Activated T-cell treated with anti-CD3 and anti-CD28 coated beads, Interleukin-2, amount 50 U/mL, for 48 hours (primary cell): ENCODE measurements at regions not wholly inside any gene's neighbourhood (a gene's known extent, or its start where the extent isn't known, plus 50 kb on each side); places are given as distances from the start of the nearest gene placed in this dataset.

Experiments
- DNase-seq, 2 experiments: peaks; one replicate each; pipeline ENCODE4 v3.0.0-alpha.2; 2020

GRCh38 chr7:1360521-1360971 is 98.7 kb downstream of the MICALL2 start:
- no peak for DNase-seq

GRCh38 chr7:1361016-1361755 is 98.1 kb downstream of the MICALL2 start:
- no peak for DNase-seq

DNA sequence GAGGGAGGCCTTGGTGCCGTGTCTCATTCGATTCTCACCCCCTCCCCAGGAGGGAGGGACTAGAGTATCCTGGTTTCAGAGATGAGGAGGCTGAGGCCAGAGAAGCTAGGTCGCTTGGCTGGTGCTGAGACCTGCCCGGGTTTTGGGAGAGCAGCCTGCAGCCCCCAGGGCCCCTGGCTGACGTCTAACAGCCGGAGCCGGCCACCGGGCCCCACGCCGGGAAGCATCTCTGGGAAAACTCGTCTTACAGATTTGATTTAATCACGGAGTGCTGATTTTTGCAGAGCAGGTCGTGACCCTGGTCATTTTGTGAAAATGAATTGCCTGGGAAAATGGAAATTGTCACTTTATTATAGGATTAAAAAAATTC is 97.5 kb downstream of the MICALL2 start:
- no peak for DNase-seq

DNA sequence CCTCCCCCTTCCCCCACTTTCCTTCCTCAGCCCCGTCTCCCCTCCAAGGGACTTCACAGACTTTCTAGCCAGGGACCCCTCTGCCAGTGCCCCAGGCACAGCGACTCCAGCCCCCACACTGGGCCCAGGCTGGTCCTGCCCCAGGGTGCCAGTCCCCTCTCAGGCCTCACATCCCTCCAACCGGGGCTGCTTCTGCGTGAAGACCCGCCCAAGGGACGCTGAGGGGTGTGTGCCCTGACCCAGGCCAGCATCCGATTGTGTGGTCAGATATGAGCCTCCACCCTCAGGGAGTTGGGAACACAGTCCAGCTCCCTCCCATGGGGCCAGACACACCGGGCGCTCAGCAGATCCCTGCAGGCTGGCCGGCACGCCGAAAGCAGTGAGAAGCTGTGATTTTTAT is 97.0 kb downstream of the MICALL2 start:
- no peak for DNase-seq

DNA sequence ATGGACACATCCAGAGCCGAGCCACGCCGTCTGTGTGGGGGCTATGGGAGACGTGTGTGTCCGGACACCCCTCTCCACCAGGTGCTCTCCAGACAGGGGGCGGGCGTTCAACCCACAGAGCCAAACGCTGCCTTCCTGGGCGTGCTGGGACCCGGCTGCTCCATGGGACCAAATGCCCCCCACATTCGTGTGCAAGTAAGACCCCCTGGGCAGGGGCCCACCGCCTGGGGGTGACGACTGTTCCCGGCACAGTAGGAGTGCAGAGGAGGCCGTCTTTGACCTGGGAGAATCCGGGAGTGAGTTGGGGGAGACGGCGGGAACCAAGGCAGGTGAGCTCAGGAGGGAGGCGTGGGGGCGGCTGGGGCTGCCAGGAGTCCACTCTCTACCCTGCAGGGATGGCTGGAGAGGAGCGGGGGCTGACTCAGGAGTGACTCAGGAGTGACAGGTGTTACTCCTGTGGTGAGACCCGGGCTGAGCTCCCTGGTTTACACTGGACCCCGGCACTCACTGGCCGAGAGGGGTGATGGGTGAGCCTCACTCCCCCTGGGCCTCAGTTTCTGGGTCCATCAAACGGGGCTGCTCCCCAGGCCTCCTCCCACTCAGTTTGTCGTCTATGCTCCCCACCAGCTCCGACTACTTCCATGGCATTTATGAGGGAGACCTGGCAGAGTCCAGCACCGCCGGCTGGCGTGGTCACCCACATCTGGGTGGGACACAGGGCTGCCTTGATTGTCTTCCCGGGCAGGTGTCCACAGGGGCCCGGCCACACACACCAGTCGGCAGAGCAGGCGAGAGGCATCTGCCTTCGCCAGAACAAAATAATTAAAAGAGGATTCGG is 95.0 kb downstream of the MICALL2 start:
- no peak for DNase-seq

GRCh38 chr7:1364906-1365570 is 94.2 kb downstream of the MICALL2 start:
- no peak for DNase-seq

DNA sequence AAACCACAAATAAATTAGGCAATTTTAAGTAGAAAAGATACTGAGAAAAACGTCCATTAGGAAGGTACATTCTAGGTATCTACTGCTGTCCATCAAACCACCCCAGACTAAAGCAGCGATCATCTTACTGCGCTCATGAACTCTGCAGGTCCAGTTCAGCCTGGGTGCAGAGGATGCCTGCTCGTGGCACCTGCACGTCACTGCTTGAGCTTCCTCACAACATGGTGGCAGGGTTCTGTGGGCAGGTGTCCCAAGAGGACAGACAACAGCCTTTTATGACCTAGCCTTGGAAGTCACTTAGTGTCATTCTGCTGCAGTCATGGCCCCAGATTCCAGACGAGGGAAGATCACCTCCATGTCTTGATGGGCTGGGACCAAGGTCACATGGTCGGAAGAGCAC is 93.4 kb downstream of the MICALL2 start:
- no peak for DNase-seq

GRCh38 chr7:1366801-1367405 is 92.4 kb downstream of the MICALL2 start:
- DNase-seq = no peak

DNA sequence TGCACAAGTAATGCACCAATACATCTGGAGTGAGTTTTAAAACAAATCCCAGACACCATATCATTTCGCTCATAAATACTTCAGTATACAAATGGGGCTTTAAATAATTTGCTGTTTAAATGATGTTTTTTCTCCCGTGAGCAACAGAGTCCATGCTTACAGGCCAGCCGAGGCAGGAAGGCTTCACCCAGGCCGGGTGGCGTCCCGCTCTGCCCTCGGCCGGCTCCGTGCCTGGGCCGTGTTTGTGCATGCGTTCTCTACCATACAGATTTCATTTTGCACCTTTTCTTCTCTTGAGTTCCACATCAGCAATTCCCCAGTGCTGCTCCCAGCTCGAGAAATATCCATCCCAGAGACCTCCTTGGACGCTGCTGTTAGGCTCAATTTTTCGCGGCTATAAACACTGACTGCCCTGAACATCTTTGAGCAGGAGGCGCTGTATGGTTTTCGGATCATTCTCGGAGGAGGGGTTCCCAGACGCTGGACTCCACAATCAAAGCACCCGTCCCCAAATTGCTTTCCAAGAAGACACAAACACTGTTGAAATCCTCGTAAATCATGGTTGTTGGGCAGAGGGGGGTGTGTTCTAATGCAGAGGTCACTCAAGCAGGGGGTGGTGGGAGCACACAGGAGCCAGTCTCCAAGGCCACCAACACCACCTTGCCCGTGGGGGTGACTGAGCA is 91.6 kb downstream of the MICALL2 start:
- no peak for DNase-seq

- DNase-seq = no peak
Measured at GRCh38 chr7:1368184-1368681, 91.0 kb downstream of the MICALL2 start.

DNA sequence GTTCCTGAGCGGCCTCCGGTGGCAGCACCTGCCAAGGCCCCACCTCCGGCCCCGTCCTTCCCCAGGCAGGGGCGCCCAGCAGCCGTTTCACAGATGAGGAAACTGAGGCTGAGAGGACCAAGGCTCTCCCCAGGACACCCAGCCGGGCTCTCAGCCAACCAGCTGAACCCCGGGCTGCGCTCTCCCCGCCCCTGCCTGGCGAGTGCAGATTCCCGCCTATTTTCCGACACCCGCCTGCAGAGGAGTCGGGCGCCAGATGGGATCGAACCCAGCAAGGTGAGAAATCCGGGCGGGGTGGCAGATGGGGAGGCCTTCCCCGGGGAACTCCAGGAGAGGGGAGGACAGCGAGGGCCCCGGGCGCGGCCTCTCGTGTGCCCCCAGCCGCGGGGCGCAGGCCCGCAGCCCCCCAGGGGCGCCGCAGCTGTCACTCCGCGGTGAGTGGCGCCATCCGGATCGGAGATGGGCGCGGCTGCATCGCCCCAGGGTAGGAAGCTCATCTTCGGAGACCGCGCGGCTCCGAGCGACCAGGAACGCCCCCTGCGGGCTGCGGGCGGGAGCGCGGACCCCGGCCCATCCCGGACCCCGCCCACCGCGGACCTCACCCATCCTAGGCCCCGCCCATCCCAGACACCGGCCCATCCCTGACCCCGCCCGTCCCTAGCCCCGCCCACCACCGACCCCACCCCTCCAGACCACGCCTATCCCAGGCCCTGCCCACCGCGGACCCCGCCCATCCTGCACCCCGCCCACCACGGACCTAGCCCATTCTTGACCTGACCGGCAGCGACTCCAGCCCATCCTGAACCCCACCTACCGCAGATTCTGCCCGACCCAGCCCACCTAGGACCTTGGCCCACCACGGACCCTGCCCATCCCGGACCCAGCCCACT is 90.3 kb downstream of the MICALL2 start:
- DNase-seq = peak; percentile 60 to 74

- DNase-seq = no peak
Measured at GRCh38 chr7:1369916-1370657, 89.2 kb downstream of the MICALL2 start.

DNA sequence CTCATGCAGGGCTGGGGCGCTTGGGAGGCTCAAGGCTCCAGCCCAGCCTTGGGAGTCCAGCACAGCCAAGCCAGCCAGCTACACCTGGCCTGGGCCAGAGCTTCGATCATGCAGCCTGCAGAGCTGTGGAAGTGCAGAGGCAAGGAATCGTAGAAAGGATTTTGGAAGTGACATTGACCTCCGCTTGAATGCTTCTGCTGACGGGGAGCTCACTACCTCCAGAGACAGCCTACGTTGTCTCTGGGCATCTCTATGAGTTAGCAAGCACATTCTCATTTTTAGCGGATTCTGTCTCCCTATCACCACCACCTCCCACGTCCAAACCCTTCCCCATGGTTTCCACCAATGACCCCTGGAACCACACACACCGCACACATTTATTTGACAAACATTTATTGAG is 88.5 kb downstream of the MICALL2 start:
- DNase-seq = no peak

GRCh38 chr7:1372063-1372462 is 87.2 kb downstream of the MICALL2 start:
- DNase-seq = no peak

DNA sequence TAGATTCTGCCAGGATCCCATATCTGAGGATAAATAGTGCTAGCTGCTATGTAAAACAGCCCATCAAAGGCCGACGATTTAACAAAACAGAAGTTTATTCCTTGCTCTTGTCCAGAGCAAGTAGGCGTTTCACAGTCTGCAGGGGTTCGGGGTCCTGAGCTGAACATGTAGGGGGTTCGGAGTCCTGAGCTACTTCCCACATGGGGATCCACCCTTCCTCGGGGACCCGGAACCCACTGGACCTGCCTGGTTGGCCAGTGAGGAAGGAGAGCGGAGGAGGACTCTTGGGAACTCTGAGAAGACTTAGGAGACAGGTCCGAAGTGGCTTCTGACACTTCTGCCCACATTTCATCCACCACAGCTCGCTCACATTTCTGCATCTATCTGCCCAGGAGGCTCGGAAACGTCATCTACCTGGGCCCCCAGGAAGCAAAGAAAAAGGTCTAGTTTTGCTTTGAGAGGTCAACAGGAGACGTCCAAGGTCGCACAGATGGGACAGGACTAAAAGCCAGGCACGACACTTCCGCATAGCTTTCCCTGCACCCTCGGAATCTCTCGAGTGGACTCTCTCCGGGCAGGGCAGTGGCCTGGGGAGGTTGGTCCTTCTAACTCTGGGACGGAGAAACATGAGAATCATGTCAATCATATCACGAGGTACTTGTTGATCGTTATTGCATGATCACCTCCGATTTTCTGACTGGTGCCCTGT is 86.4 kb downstream of the MICALL2 start:
- DNase-seq = no peak

GRCh38 chr7:1377111-1377909 is 82.0 kb downstream of the MICALL2 start:
- no peak for DNase-seq

- no peak for DNase-seq
Measured at GRCh38 chr7:1378610-1379601, 80.4 kb downstream of the MICALL2 start.
